T-cell (primary cell): ENCODE measurements at regions not wholly inside any gene's neighbourhood (a gene's known extent, or its start where the extent isn't known, plus 50 kb on each side); places are given as distances from the start of the nearest gene placed in this dataset.
"Not testable (repeated sequence)": the region's sequence is repeated elsewhere in the genome, so short reads cannot be mapped to it uniquely, and the experiment has no call there.

Source experiments
- ATAC-seq, 4 experiments: fragments of 200-7000 bp in 3 of 4; fragments of 150-1000 bp in 1 of 4; cut with Tn5 transposase; replicated peaks in 1 of 4; 1 replicate in 3 of 4; 2 replicates in 1 of 4; pipeline ENCODE4 v1.10.0; 2021; ENCODE audit warnings: moderate library complexity in 3 of 4, mild to moderate bottlenecking in 2 of 4, moderate number of reproducible peaks in 1 of 4
- CTCF ChIA-PET, 2 donors: fragments of 300-600 bp; sonication (Branson Sonifier 250); formaldehyde crosslinking; loops; one replicate each; lab custom pipeline; 2022; ENCODE audit warnings: antibody characterized with exemption in 2 of 2; lab: Charles Lee
- POLR2A ChIA-PET, 2 donors: fragments of 300-600 bp; sonication (Branson Sonifier 250); formaldehyde crosslinking; loops; one replicate each; lab custom pipeline; 2022; ENCODE audit warnings: antibody characterized with exemption in 2 of 2; lab: Charles Lee
- DNase-seq, 35 experiments: peaks; one replicate each; pipeline versions ENCODE4 v3.0.0 to v3.0.0-alpha.2; 2013 to 2023
- H3K27ac ChIP-seq: one replicate; pipeline ENCODE4 v1.5.1; 2013; ENCODE audit warnings: low read length
- H3K27me3 ChIP-seq, 2 experiments: replicated peaks in 1 of 2; 1 replicate in 1 of 2; 2 replicates in 1 of 2; pipeline versions ENCODE4 v1.6.1 to v1.7.0; 2013; ENCODE audit warnings: low read length in 1 of 2, mixed read lengths in 1 of 2; ENCODE audit not compliant: control insufficient read depth in 2 of 2, insufficient read depth in 2 of 2; ENCODE audit errors: extremely low read depth in 1 of 2
- H3K36me3 ChIP-seq, 2 donors: 1 replicate in 1 of 2; 2 replicates in 1 of 2; pipeline versions ENCODE4 v1.6.1 to v1.7.0; 2013; ENCODE audit warnings: low read length in 1 of 2; ENCODE audit not compliant: control insufficient read depth in 2 of 2, insufficient read depth in 1 of 2; ENCODE audit errors: extremely low read depth in 1 of 2
- H3K4me1 ChIP-seq, 2 experiments: 1 replicate in 1 of 2; 2 replicates in 1 of 2; pipeline versions ENCODE4 v1.6.1 to v1.7.0; 2013; ENCODE audit warnings: low read length in 2 of 2, mixed read lengths in 1 of 2; ENCODE audit not compliant: insufficient read depth in 2 of 2, control insufficient read depth in 1 of 2; ENCODE audit errors: extremely low read depth in 1 of 2
- H3K4me3 ChIP-seq, 2 donors: 1 replicate in 1 of 2; 2 replicates in 1 of 2; pipeline versions ENCODE4 v1.5.1 to v1.7.0; 2013; ENCODE audit warnings: mild to moderate bottlenecking in 2 of 2, low read length in 1 of 2, moderate library complexity in 1 of 2; ENCODE audit not compliant: control insufficient read depth in 1 of 2; ENCODE audit errors: extremely low read depth in 1 of 2
- H3K9me3 ChIP-seq: 2 replicates; pipeline ENCODE4 v1.7.0; 2013
- H3K27ac Mint-ChIP-seq, 2 donors: one replicate each; pipeline ENCODE4 v1.8.0; 2020 to 2021; ENCODE audit warnings: mild to moderate bottlenecking in 2 of 2, mixed read lengths in 2 of 2
- H3K27me3 Mint-ChIP-seq, 2 donors: one replicate each; pipeline ENCODE4 v1.8.0; 2021 to 2022; ENCODE audit warnings: mixed read lengths in 2 of 2
- H3K36me3 Mint-ChIP-seq: one replicate; pipeline ENCODE4 v1.8.0; 2021; ENCODE audit warnings: mixed read lengths
- H3K4me1 Mint-ChIP-seq, 3 donors: one replicate each; pipeline ENCODE4 v1.8.0; 2020 to 2022; ENCODE audit warnings: mixed read lengths in 3 of 3, mild to moderate bottlenecking in 1 of 3
- H3K4me3 Mint-ChIP-seq, 3 donors: one replicate each; pipeline ENCODE4 v1.8.0; 2020 to 2022; ENCODE audit warnings: mild to moderate bottlenecking in 3 of 3, mixed read lengths in 3 of 3, moderate library complexity in 3 of 3
- H3K9me3 Mint-ChIP-seq, 3 donors: one replicate each; pipeline ENCODE4 v1.8.0; 2020 to 2022; ENCODE audit warnings: mixed read lengths in 3 of 3
- WGBS: methylation state at CpG from one replicate; pipeline ENCODE4 v1.1.5; 2013; ENCODE audit warnings: missing lambda C conversion rate; ENCODE audit not compliant: insufficient coverage; 5-methylcytosine and 5-hydroxymethylcytosine counted together

DNA sequence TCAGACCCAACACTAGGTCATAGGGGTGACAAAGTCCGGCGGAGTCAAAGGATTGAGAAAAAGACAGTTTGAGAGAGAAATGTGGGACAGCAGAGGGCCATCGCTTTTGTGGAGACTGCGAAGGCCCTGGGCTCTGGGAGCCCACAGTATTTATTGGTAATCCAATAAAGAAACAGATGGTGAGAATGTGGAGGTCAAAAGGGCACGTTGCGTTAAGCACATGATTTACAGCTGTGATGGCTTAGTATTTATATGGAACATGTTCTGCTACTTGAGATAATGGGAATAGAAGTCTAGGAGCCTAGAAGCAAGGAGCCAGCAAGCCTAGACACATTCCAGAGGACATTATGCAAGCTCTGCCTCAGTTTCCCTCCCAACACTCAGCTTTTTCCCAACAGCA lies 2521.1 kb downstream of the PCDH9 start:
- H3K4me3 ChIP-seq, result no peak overlapping the region
- Mint-ChIP-seq H3K4me1 (no peaks in the 10 kb centered on the region), H3K27ac (no peak overlapping the region), H3K9me3 (peaks cover 19 to 30% (median 19%) of the 10 kb centered on the region in 3 donors), H3K36me3 (no peaks in the 10 kb centered on the region), H3K27me3 (no peaks in the 10 kb centered on the region), H3K4me3 (no peak overlapping the region)
- no peaks in the 10 kb centered on the region for H3K27me3 ChIP-seq
- no peaks in the 10 kb centered on the region for H3K9me3 ChIP-seq
- H3K36me3 ChIP-seq, result no peaks in the 10 kb centered on the region
- ATAC-seq (no peak), DNase-seq (no peak)
- ChIA-PET CTCF (no interaction called here), POLR2A (no interaction called here)
- WGBS, result 89% methylated on average over 6 of the region's 6 CpGs
- H3K4me1 ChIP-seq, result no peaks in the 10 kb centered on the region
- H3K27ac ChIP-seq, result no peak overlapping the region

DNA sequence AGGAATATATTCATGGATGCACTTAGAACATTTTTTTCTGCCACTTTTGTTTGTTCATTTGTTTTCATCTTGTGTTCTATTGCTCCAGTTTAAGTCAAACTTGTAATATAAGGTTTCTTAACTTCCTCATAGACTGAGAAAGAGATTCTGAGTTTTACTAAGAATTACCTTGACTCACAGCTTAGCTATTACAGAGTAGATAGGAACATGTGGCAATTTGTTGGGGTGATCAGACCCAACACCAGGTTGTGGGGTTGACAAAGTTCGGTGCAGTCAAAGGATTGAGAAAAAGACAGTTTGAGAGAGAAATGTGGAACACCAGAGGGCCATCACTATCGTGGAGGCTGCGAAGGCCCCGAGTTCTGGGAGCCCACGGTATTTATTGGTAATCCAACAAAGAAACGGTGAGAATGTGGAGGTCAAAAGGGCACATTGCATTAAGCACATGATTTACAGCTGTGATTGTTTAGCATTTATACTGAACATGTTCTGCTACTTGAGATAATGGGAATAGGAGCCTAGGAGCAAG lies 2526.0 kb downstream of the PCDH9 start:
- ChIA-PET POLR2A (no interaction called here), CTCF (no interaction called here)
- Mint-ChIP-seq H3K27ac (no peak overlapping the region), H3K36me3 (no peaks in the 10 kb centered on the region), H3K27me3 (no peaks in the 10 kb centered on the region), H3K4me1 (no peaks in the 10 kb centered on the region), H3K9me3 (peaks cover 15 to 28% (median 24%) of the 10 kb centered on the region in 3 donors), H3K4me3 (no peak overlapping the region)
- DNase-seq, result no peak
- Histone ChIP-seq H3K9me3 (no peaks in the 10 kb centered on the region), H3K4me1 (no peaks in the 10 kb centered on the region), H3K27ac (no peak overlapping the region), H3K4me3 (no peak overlapping the region), H3K27me3 (no peaks in the 10 kb centered on the region), H3K36me3 (no peaks in the 10 kb centered on the region)
- no peak for ATAC-seq
- 63% methylated on average over 6 of the region's 6 CpGs for WGBS

DNA sequence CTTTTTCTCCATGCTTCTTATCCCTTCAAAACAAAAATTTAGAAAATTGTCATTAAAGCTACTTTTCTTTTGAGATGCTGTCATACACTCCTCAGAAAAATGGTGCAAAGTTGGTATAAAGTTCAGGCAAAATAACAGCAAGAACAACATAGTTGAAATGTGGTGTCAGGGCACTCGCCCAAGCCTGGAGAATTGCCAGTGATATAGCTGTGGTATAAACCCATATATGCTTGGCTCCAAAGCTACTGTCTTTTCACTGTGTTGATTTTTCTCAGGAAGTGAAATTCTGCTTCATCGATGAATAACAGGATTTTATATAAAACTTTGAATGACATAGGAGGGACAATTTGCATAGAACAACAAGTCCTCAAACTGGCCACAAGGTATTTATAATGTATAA lies 2532.9 kb downstream of the PCDH9 start:
- Mint-ChIP-seq H3K4me3 (no peak overlapping the region), H3K9me3 (peaks cover 2 to 10% (median 9%) of the 10 kb centered on the region in 3 donors), H3K27me3 (no peaks in the 10 kb centered on the region), H3K36me3 (no peaks in the 10 kb centered on the region), H3K4me1 (no peaks in the 10 kb centered on the region), H3K27ac (no peak overlapping the region)
- no peak for ATAC-seq
- H3K4me1 ChIP-seq, result no peaks in the 10 kb centered on the region
- no peaks in the 10 kb centered on the region for H3K36me3 ChIP-seq
- 29% methylated on average over 1 of the region's 2 CpGs for WGBS
- H3K9me3 ChIP-seq, result no peaks in the 10 kb centered on the region
- H3K27me3 ChIP-seq, result no peaks in the 10 kb centered on the region
- CTCF ChIA-PET, result no interaction called here
- no peak overlapping the region for H3K4me3 ChIP-seq
- H3K27ac ChIP-seq, result no peak overlapping the region
- POLR2A ChIA-PET, result no interaction called here
- no peak for DNase-seq

DNA sequence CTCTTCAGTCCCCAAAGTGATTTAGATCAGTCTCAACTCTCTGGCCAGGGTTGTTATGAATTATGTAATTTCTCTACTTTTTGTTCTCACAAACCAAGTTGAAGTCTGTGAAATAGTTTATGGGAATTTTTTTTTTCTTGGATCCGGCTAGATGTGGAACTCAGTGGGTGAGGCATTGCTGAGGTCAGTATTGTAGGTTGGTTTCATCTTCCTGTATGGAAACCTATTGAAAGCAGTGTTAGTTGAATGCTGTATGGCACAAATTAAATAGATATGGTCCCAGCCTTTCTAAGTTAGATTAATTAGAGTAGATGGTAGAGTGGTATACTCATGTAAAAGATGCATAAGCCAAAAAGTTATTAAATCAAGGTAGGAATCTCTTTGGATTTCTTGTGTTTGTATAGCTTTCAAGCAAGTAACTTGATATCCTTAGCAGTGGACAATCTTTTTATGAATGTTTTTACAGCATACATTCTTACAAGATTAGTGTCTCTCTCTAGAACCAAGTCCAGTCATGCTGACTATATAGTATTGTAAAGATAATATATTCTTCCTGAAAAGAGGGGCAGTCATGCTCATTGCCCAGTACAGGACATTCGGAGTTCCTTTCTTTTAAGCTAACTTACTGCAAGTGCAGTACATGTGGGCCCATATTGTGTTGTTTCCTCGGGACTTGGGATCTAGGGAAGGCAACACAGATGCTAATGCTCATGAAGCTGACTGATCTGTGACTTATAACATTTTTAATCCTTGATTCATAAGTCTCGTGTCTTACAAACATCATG lies 2541.1 kb downstream of the PCDH9 start:
- no peaks in the 10 kb centered on the region for H3K36me3 ChIP-seq
- no peak overlapping the region for H3K4me3 ChIP-seq
- H3K27ac Mint-ChIP-seq, result no peak overlapping the region
- peaks cover 20 to 35% (median 22%) of the 10 kb centered on the region in 3 donors for H3K9me3 Mint-ChIP-seq
- H3K4me3 Mint-ChIP-seq, result no peak overlapping the region
- H3K4me1 ChIP-seq, result no peaks in the 10 kb centered on the region
- no peak for DNase-seq
- no peak for ATAC-seq
- H3K4me1 Mint-ChIP-seq, result no peaks in the 10 kb centered on the region
- peaks cover 5% of the 10 kb centered on the region for H3K9me3 ChIP-seq
- no peaks in the 10 kb centered on the region for H3K27me3 Mint-ChIP-seq
- ChIA-PET CTCF (no interaction called here), POLR2A (interaction anchor here in 1 of 2 donors (0.6 kb wide), 1 partner anchor 58 kb away, joined by 3 read pairs; no protein-coding TSS in a partner anchor)
- H3K36me3 Mint-ChIP-seq, result no peaks in the 10 kb centered on the region
- WGBS, result 76% methylated on average over 4 of the region's 4 CpGs
- no peak overlapping the region for H3K27ac ChIP-seq
- no peaks in the 10 kb centered on the region for H3K27me3 ChIP-seq

DNA sequence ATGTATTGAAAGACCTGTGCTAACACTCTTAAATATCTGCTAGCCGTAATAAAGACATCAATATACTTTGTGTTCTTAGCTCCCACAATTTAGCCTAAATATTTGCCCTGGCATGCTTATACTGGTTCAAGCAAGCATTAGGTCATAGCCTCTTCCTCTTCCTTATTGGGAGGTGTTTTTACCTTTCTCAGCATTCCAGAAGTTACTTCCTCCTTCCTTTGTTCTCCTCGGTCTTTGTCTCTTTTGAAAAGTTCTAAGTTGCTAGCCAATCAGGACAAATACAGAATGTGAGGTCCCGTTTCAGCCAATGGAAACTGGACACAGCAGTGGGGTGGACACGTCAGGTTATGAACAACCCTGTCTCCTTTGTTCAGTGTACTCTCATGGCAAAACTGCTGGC lies 2543.6 kb downstream of the PCDH9 start:
- WGBS, result 78% methylated on average over 4 of the region's 4 CpGs
- H3K27me3 Mint-ChIP-seq, H3K4me3 ChIP-seq, H3K36me3 ChIP-seq, H3K9me3 ChIP-seq, H3K4me3 Mint-ChIP-seq, ATAC-seq, H3K36me3 Mint-ChIP-seq, DNase-seq, H3K27me3 ChIP-seq, H3K27ac Mint-ChIP-seq, H3K27ac ChIP-seq, CTCF ChIA-PET, H3K4me1 ChIP-seq, H3K4me1 Mint-ChIP-seq, POLR2A ChIA-PET: not testable (repeated sequence)
- peaks cover 21 to 27% (median 22%) of the 10 kb centered on the region in 3 donors for H3K9me3 Mint-ChIP-seq

DNA sequence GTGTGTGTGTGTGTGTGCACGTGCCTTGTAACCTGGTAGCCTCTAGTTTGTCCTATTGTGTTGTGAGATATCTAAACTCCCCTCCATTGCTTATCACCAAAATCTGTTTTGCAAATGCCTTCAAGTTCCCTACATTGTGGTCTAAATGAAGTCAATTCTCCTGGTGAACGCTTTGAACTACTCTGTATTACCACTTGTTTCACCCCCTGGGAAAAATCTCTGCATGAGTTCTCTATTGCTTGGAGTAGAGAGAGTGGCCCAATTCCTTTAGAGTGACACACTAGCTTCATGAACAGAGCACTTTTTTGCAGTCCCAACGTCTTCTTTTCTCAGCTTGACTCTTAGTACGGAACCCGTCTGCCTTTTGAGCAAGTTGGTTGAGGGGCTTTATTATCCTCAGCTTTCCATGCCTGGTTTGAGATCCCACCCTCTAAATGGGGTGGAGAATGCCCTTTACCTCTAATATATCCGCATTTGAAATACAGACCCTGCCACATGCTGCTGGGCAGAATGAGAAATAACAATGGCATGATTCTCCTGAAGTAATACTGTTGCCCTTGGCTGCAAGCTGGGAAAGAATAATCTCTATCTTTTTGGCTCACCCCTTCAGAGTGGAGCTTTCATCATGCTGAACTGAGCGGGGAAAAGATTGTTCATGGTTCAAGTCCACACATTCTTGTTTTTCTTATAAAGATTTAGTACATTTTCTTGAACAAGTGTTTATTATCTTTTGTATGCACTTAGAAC lies 2545.3 kb downstream of the PCDH9 start:
- Histone ChIP-seq H3K36me3 (no peaks in the 10 kb centered on the region), H3K9me3 (peaks cover 5% of the 10 kb centered on the region), H3K4me3 (no peak overlapping the region), H3K4me1 (no peaks in the 10 kb centered on the region), H3K27me3 (no peaks in the 10 kb centered on the region), H3K27ac (no peak overlapping the region)
- no peak overlapping the region for H3K4me3 Mint-ChIP-seq
- no peaks in the 10 kb centered on the region for H3K36me3 Mint-ChIP-seq
- no peak for DNase-seq
- peaks cover 21 to 31% (median 28%) of the 10 kb centered on the region in 3 donors for H3K9me3 Mint-ChIP-seq
- no peak overlapping the region for H3K27ac Mint-ChIP-seq
- POLR2A ChIA-PET, result no interaction called here
- CTCF ChIA-PET, result no interaction called here
- no CpG with 5 or more reads among the region's 7 CpGs for WGBS
- H3K4me1 Mint-ChIP-seq, result no peaks in the 10 kb centered on the region
- no peak for ATAC-seq
- no peaks in the 10 kb centered on the region for H3K27me3 Mint-ChIP-seq
